ENCODE measurements at regions not wholly inside any gene's neighbourhood (a gene's known extent, or its start where the extent isn't known, plus 50 kb on each side); places are given as distances from the start of the nearest gene placed in this dataset.

- TF ChIP-seq HMGXB4 (CRISPR knock-in tag; IDR thresholded peaks at IDR 0.05) = no peak
- TF ChIP-seq ZNF416 (CRISPR knock-in tag; IDR thresholded peaks at IDR 0.05) = no peak
These were observed 976.6 kb upstream of the SEMA6A start (continued) for GRCh38 chr5:117551236-117551635.

- peaks cover 11% of the 10 kb centered on the region for H3K9me3 Mint-ChIP-seq
- no peaks in the 10 kb centered on the region for H3K4me1 Mint-ChIP-seq
- no peak overlapping the region for H3K4me3 Mint-ChIP-seq
- peaks cover 2% of the 10 kb centered on the region; the same call in 1 of the 2 replicates for H3K27me3 Mint-ChIP-seq (ENCODE audit: low read depth)
- 0 out of 2 replicates have a peak, but pooled peaks cover 3% of the 10 kb centered on the region for H3K36me3 Mint-ChIP-seq
- CTCF ChIA-PET = interaction anchor here (1.3 kb wide), 1 partner anchor 93 kb away, joined by 6 read pairs; no protein-coding TSS in a partner anchor
- H3K27ac Mint-ChIP-seq = no peak overlapping the region
- POLR2A ChIA-PET = no interaction called here
- no peak for DNase-seq (ENCODE audit: low spot score)
- no peak for ATAC-seq
- TF ChIP-seq ATF3 (CRISPR knock-in tag; conservative IDR thresholded peaks at IDR 0.05) (no peak), ERG (CRISPR knock-in tag; IDR thresholded peaks at IDR 0.05) (no peak), IRF1 (CRISPR knock-in tag; IDR thresholded peaks at IDR 0.05) (no peak), FOXK1 (CRISPR knock-in tag; IDR thresholded peaks at IDR 0.05) (no peak), ZBTB43 (CRISPR knock-in tag; IDR thresholded peaks at IDR 0.05) (no peak), AFF4 (CRISPR knock-in tag; IDR thresholded peaks at IDR 0.05; ENCODE audit: borderline replicate concordance) (no peak), IRF2 (CRISPR knock-in tag; IDR thresholded peaks at IDR 0.05; ENCODE audit: borderline replicate concordance, low read depth) (no peak), NR1H2 (CRISPR knock-in tag; IDR thresholded peaks at IDR 0.05) (no peak), TEAD4 (CRISPR knock-in tag; IDR thresholded peaks at IDR 0.05) (no peak), CREB1 (CRISPR knock-in tag; IDR thresholded peaks at IDR 0.05) (no peak), ARID4B (CRISPR knock-in tag; IDR thresholded peaks at IDR 0.05; ENCODE audit: borderline replicate concordance) (no peak), HMGA2 (CRISPR knock-in tag; IDR thresholded peaks at IDR 0.05) (no peak), ZNF121 (CRISPR knock-in tag; IDR thresholded peaks at IDR 0.05) (no peak), ZNF138 (CRISPR knock-in tag; conservative IDR thresholded peaks at IDR 0.05) (no peak), GABPB1 (CRISPR knock-in tag; IDR thresholded peaks at IDR 0.05) (no peak), NR3C1 (CRISPR knock-in tag; conservative IDR thresholded peaks at IDR 0.05; ENCODE audit: low read depth) (no peak), ZNF512 (CRISPR knock-in tag; IDR thresholded peaks at IDR 0.05; ENCODE audit: borderline replicate concordance) (no peak)
These were observed 972.6 kb upstream of the SEMA6A start for GRCh38 chr5:117547192-117547591.
